HCT116 (cell line): ENCODE measurements at regions not wholly inside any gene's neighbourhood (a gene's known extent, or its start where the extent isn't known, plus 50 kb on each side); places are given as distances from the start of the nearest gene placed in this dataset.

Experiments
- CBX3 ChIP-seq: IDR thresholded peaks from 2 replicates; pipeline ENCODE4 v1.6.1; 2012; ENCODE audit warnings: low read depth
- EZH2 ChIP-seq: fragments of 200-600 bp; sonication (generic); IDR thresholded peaks from 2 replicates; pipeline ENCODE4 v1.6.1; 2017; ENCODE audit warnings: antibody characterized with exemption, mixed run types
- EZH2phosphoT487 ChIP-seq: fragments of 200-600 bp; IDR thresholded peaks from 2 replicates; pipeline ENCODE4 v1.6.1; 2018; ENCODE audit warnings: antibody characterized with exemption, borderline replicate concordance
- POLR2A ChIP-seq: IDR thresholded peaks from 2 replicates; pipeline ENCODE4 v1.7.0; 2011; ENCODE audit warnings: borderline replicate concordance; ENCODE audit not compliant: insufficient read depth, insufficient read length; ENCODE audit errors: extremely low read depth
- POLR2AphosphoS5 ChIP-seq: IDR thresholded peaks from 2 replicates; pipeline ENCODE4 v1.6.1; 2011; ENCODE audit warnings: mild to moderate bottlenecking, low read depth, low read length, moderate library complexity
- RAD21 ChIP-seq: IDR thresholded peaks from 2 replicates; pipeline ENCODE4 v1.6.1; 2012; ENCODE audit warnings: low read depth, mild to moderate bottlenecking
- SIN3A ChIP-seq: IDR thresholded peaks from 2 replicates; pipeline ENCODE4 v1.6.1; 2012; ENCODE audit warnings: low read depth
- YY1 ChIP-seq: IDR thresholded peaks from 2 replicates; pipeline ENCODE4 v1.6.1; 2011; ENCODE audit warnings: low read length, low read depth, moderate library complexity, mild to moderate bottlenecking; ENCODE audit not compliant: insufficient replicate concordance; ENCODE audit errors: extremely low read depth
- TF ChIP-seq, protein P1 (sequence below), 3 experiments: fragments of 200-600 bp in 1 of 3; sonication (generic) in 1 of 3; IDR thresholded peaks in 2 of 3; conservative IDR thresholded peaks in 1 of 3; 2 replicates each; pipeline ENCODE4 v1.5.1; 2012 to 2017; ENCODE audit warnings: low read depth in 2 of 3, low read length in 2 of 3, antibody characterized with exemption in 1 of 3, borderline replicate concordance in 1 of 3, control low read depth in 1 of 3, mild to moderate bottlenecking in 1 of 3, mixed read lengths in 1 of 3, mixed run types in 1 of 3, moderate library complexity in 1 of 3; ENCODE audit not compliant: insufficient read depth in 1 of 3
- TF ChIP-seq, protein P2 (sequence below): IDR thresholded peaks from 2 replicates; pipeline ENCODE4 v1.6.1; 2012
- TF ChIP-seq, protein P3 (sequence below): IDR thresholded peaks from 2 replicates; pipeline ENCODE4 v1.6.1; 2012; ENCODE audit warnings: low read depth

DNA sequence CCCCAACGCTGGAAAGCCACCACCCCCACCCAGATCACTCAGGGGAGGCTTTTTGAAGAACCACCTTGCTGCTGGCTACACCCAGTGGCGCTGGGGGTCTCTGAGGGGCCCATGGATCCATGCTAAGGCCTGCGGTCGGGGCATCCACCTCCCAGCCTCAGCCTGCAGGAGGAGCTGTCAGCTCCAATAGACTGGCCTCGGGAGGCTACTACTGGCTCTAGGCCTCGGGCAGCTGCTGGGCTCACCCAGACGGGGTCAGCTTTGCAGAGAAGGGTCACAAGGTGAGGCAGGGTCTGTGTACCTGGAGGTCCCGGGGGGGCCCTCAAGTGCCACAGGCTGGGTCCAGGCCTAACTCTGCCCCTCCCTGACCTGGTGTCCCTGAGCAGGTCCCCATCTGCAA, 193.7 kb downstream of the OLFM1 start:
- TF ChIP-seq, protein P1, sequence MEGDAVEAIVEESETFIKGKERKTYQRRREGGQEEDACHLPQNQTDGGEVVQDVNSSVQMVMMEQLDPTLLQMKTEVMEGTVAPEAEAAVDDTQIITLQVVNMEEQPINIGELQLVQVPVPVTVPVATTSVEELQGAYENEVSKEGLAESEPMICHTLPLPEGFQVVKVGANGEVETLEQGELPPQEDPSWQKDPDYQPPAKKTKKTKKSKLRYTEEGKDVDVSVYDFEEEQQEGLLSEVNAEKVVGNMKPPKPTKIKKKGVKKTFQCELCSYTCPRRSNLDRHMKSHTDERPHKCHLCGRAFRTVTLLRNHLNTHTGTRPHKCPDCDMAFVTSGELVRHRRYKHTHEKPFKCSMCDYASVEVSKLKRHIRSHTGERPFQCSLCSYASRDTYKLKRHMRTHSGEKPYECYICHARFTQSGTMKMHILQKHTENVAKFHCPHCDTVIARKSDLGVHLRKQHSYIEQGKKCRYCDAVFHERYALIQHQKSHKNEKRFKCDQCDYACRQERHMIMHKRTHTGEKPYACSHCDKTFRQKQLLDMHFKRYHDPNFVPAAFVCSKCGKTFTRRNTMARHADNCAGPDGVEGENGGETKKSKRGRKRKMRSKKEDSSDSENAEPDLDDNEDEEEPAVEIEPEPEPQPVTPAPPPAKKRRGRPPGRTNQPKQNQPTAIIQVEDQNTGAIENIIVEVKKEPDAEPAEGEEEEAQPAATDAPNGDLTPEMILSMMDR (IDR thresholded peaks at IDR 0.05 in 2 of 3, conservative IDR thresholded peaks at IDR 0.05 in 1 of 3; ENCODE audit: borderline replicate concordance in 1 of 3, insufficient read depth in 1 of 3, low read depth in 2 of 3, low read length in 2 of 3), result peak in 2 of 3 experiments; percentile 26 to 34; a peak in 3 of 6 replicates
- no peak for TF ChIP-seq EZH2phosphoT487
- TF ChIP-seq POLR2A, result no peak
- TF ChIP-seq EZH2, result no peak
- TF ChIP-seq, protein P2, sequence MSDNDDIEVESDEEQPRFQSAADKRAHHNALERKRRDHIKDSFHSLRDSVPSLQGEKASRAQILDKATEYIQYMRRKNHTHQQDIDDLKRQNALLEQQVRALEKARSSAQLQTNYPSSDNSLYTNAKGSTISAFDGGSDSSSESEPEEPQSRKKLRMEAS, result no peak
- no peak for TF ChIP-seq YY1
- TF ChIP-seq, protein P3, sequence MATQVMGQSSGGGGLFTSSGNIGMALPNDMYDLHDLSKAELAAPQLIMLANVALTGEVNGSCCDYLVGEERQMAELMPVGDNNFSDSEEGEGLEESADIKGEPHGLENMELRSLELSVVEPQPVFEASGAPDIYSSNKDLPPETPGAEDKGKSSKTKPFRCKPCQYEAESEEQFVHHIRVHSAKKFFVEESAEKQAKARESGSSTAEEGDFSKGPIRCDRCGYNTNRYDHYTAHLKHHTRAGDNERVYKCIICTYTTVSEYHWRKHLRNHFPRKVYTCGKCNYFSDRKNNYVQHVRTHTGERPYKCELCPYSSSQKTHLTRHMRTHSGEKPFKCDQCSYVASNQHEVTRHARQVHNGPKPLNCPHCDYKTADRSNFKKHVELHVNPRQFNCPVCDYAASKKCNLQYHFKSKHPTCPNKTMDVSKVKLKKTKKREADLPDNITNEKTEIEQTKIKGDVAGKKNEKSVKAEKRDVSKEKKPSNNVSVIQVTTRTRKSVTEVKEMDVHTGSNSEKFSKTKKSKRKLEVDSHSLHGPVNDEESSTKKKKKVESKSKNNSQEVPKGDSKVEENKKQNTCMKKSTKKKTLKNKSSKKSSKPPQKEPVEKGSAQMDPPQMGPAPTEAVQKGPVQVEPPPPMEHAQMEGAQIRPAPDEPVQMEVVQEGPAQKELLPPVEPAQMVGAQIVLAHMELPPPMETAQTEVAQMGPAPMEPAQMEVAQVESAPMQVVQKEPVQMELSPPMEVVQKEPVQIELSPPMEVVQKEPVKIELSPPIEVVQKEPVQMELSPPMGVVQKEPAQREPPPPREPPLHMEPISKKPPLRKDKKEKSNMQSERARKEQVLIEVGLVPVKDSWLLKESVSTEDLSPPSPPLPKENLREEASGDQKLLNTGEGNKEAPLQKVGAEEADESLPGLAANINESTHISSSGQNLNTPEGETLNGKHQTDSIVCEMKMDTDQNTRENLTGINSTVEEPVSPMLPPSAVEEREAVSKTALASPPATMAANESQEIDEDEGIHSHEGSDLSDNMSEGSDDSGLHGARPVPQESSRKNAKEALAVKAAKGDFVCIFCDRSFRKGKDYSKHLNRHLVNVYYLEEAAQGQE, result no peak
- no peak for TF ChIP-seq CBX3
- no peak for TF ChIP-seq SIN3A
- TF ChIP-seq RAD21, result no peak
- no peak for TF ChIP-seq POLR2AphosphoS5
